SK-N-SH treated with all-trans-retinoic acid at 6 μM for 48 hours (cell line): ENCODE measurements at regions not wholly inside any gene's neighbourhood (a gene's known extent, or its start where the extent isn't known, plus 50 kb on each side); places are given as distances from the start of the nearest gene placed in this dataset.

Source experiments
- CSDC2 ChIP-seq: fragments of 250-450 bp; sonication (Bioruptor Pico); IDR thresholded peaks from 2 replicates; pipeline ENCODE4 v1.5.0; 2020; ENCODE audit warnings: mild to moderate bottlenecking, moderate library complexity
- ZNF565 ChIP-seq: fragments of 450-650 bp; formaldehyde crosslinking; conservative IDR thresholded peaks from 2 replicates; pipeline ENCODE4 v1.5.0; 2020; ENCODE audit warnings: low read depth, mild to moderate bottlenecking, moderate library complexity
- TF ChIP-seq, protein P1 (sequence below): fragments of 250-450 bp; sonication (Bioruptor Pico); IDR thresholded peaks from 2 replicates; pipeline ENCODE4 v1.5.1; 2021; ENCODE audit warnings: mild to moderate bottlenecking, moderate library complexity

DNA sequence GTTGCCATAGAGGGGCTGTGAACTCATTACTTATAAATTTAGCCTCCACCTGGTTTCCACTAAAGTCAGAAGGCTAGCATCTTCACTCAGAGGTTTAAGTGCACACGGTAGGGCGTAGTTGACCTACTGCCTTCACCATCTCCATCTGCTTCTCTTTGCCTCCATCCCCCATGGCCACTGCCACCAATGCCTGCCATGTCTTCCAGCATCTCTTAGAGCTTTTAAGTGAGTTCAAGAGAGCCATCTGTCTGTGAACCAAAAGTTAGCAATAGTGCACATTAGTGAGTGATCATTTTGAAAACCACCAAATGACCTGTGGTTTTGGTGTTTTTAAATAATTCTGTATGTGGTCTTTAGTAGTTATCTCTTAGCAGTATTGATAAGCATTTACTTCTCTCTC is 102.0 kb downstream of the DMRTA1 start:
- TF ChIP-seq, protein P1, sequence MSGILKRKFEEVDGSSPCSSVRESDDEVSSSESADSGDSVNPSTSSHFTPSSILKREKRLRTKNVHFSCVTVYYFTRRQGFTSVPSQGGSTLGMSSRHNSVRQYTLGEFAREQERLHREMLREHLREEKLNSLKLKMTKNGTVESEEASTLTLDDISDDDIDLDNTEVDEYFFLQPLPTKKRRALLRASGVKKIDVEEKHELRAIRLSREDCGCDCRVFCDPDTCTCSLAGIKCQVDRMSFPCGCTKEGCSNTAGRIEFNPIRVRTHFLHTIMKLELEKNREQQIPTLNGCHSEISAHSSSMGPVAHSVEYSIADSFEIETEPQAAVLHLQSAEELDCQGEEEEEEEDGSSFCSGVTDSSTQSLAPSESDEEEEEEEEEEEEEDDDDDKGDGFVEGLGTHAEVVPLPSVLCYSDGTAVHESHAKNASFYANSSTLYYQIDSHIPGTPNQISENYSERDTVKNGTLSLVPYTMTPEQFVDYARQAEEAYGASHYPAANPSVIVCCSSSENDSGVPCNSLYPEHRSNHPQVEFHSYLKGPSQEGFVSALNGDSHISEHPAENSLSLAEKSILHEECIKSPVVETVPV: no peak
- TF ChIP-seq CSDC2 (CRISPR knock-in tag): no peak
- TF ChIP-seq ZNF565 (CRISPR knock-in tag): no peak
